Uterus (tissue), 3 donors: ENCODE measurements at regions not wholly inside any gene's neighbourhood (a gene's known extent, or its start where the extent isn't known, plus 50 kb on each side); places are given as distances from the start of the nearest gene placed in this dataset.

ENCODE experiments used
- DNase-seq, 2 donors: peaks; one replicate each; pipeline ENCODE4 v3.0.0-alpha.2; 2019 to 2020
- H3K27ac ChIP-seq, 2 donors: fragments of 200-600 bp; sonication (generic); 1 replicate in 1 of 2; 2 replicates in 1 of 2; pipeline ENCODE4 v1.5.1; 2016 to 2018
- H3K27me3 ChIP-seq, 2 donors: fragments of 200-600 bp; sonication (generic); one replicate each; pipeline ENCODE4 v1.5.1; 2018 to 2019; ENCODE audit warnings: control low read depth in 1 of 2
- H3K36me3 ChIP-seq, 2 donors: fragments of 200-600 bp; sonication (generic); one replicate each; pipeline ENCODE4 v1.5.1; 2019; ENCODE audit warnings: control low read depth in 1 of 2
- H3K4me1 ChIP-seq, 2 donors: fragments of 200-600 bp; sonication (generic); one replicate each; pipeline ENCODE4 v1.5.1; 2018 to 2019; ENCODE audit warnings: control low read depth in 1 of 2
- H3K4me3 ChIP-seq, 2 donors: fragments of 200-600 bp; sonication (generic); 1 replicate in 1 of 2; 2 replicates in 1 of 2; pipeline ENCODE4 v1.5.1; 2018 to 2019; ENCODE audit warnings: mild to moderate bottlenecking in 1 of 2
- H3K9me3 ChIP-seq, 2 donors: fragments of 200-600 bp; sonication (generic); one replicate each; pipeline ENCODE4 v1.5.1; 2019; ENCODE audit warnings: control low read depth in 1 of 2
- CTCF ChIP-seq, 4 experiments: fragments of 200-600 bp in 2 of 4; fragments of 450-650 bp in 2 of 4; sonication (generic) in 2 of 4; IDR thresholded peaks; one replicate each; pipeline ENCODE4 v1.5.1; 2016 to 2019; ENCODE audit warnings: antibody characterized with exemption in 4 of 4, mild to moderate bottlenecking in 2 of 4, moderate library complexity in 1 of 4
- POLR2A ChIP-seq, 2 donors: fragments of 450-650 bp; IDR thresholded peaks; one replicate each; pipeline ENCODE4 v1.6.1; 2016; ENCODE audit warnings: antibody characterized with exemption in 2 of 2, mild to moderate bottlenecking in 1 of 2, moderate library complexity in 1 of 2
- intact Hi-C: fragments of 100-400 bp; cut with DNase I; formaldehyde crosslinking; loops from one replicate; pipeline ENCODE4 v1.15.1; 2023; ENCODE audit warnings: low total_unique reads
- donor health status: DM: yes; HTN: yes; CAD: no.

DNA sequence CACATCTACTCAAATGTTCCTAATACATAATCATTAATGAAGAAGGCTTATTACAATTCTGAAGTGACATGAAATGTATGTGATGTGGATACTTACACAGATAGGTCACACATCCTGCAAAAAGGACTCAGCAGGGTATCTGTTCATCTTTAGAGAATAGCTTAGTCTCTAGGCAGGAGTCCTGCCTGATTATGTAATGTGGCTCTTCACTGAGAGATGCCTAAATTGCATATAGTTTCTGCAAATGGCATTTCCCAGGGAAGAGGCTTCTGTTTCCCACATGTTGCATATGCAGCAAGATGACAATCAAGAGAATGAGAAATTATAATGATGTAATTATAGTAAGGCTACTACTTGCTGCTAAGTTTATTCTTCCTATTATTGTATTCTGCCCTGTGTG is 58.8 kb upstream of the SLC36A4 start:
- TF ChIP-seq CTCF (IDR thresholded peaks at IDR 0.05): no peak
- TF ChIP-seq POLR2A (IDR thresholded peaks at IDR 0.05): no peak
- Histone ChIP-seq H3K9me3 (no peaks in the 10 kb centered on the region), H3K4me3 (no peak overlapping the region), H3K27me3 (no peaks in the 10 kb centered on the region), H3K4me1 (no peaks in the 10 kb centered on the region), H3K27ac (no peak overlapping the region), H3K36me3 (no peaks in the 10 kb centered on the region)
- no peak for DNase-seq
- intact Hi-C loops: no loop called here

DNA sequence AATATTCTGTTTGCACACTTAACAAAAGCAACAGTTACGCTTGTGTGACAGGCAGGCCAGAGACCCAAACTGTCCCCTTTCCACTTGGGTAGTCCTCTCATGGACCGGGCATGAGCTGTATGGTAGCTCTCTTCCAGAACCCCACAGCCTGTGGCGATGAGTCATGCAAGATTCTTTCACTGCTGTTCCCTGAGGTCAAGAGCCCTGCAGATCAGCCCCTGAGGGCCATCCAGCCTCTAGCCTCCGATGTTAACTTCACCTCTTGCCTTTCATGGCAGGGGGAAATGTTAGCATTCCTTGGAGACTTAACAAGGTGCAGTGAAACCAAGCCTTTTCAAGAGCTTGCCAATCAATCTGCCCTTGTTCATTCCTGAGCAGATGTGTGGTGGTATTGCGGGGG is 63.2 kb upstream of the DEUP1 start:
- no peak for DNase-seq
- intact Hi-C loops: no loop called here
- Histone ChIP-seq H3K27ac (no peak overlapping the region), H3K36me3 (no peaks in the 10 kb centered on the region), H3K4me3 (no peak overlapping the region), H3K9me3 (no peaks in the 10 kb centered on the region), H3K27me3 (no peaks in the 10 kb centered on the region), H3K4me1 (no peaks in the 10 kb centered on the region)
- TF ChIP-seq CTCF (IDR thresholded peaks at IDR 0.05): no peak
- no peak for TF ChIP-seq POLR2A (IDR thresholded peaks at IDR 0.05)

GRCh38 chr11:93268287-93269040 is 62.1 kb upstream of the DEUP1 start:
- no peak for TF ChIP-seq CTCF (IDR thresholded peaks at IDR 0.05)
- TF ChIP-seq POLR2A (IDR thresholded peaks at IDR 0.05): no peak
- no peak for DNase-seq
- H3K27ac ChIP-seq: no peak overlapping the region
- H3K27me3 ChIP-seq: no peaks in the 10 kb centered on the region
- no peak overlapping the region for H3K4me3 ChIP-seq
- intact Hi-C loops: no loop called here
- H3K4me1 ChIP-seq: no peaks in the 10 kb centered on the region
- no peaks in the 10 kb centered on the region for H3K36me3 ChIP-seq
- no peaks in the 10 kb centered on the region for H3K9me3 ChIP-seq

- no peaks in the 10 kb centered on the region for H3K4me1 ChIP-seq
- no peak overlapping the region for H3K27ac ChIP-seq
- H3K4me3 ChIP-seq: no peak overlapping the region
- TF ChIP-seq CTCF (IDR thresholded peaks at IDR 0.05): no peak
- TF ChIP-seq POLR2A (IDR thresholded peaks at IDR 0.05): no peak
- no peak for DNase-seq
- no peaks in the 10 kb centered on the region for H3K9me3 ChIP-seq
- H3K36me3 ChIP-seq: no peaks in the 10 kb centered on the region
- intact Hi-C loops: no loop called here
- H3K27me3 ChIP-seq: no peaks in the 10 kb centered on the region
Measured at GRCh38 chr11:93271596-93271995, 58.9 kb upstream of the DEUP1 start.

GRCh38 chr11:93274851-93275250 is 55.7 kb upstream of the DEUP1 start:
- H3K4me3 ChIP-seq: no peak overlapping the region
- no peaks in the 10 kb centered on the region for H3K27me3 ChIP-seq
- intact Hi-C loops: no loop called here
- H3K9me3 ChIP-seq: no peaks in the 10 kb centered on the region
- no peak overlapping the region for H3K27ac ChIP-seq
- no peaks in the 10 kb centered on the region for H3K36me3 ChIP-seq
- TF ChIP-seq POLR2A (IDR thresholded peaks at IDR 0.05) (no peak), CTCF (IDR thresholded peaks at IDR 0.05) (no peak)
- no peak for DNase-seq
- no peaks in the 10 kb centered on the region for H3K4me1 ChIP-seq
